GM19043 (cell line): ENCODE measurements at regions not wholly inside any gene's neighbourhood (a gene's known extent, or its start where the extent isn't known, plus 50 kb on each side); places are given as distances from the start of the nearest gene placed in this dataset.

ENCODE experiments used
- ATAC-seq: cut with Tn5 transposase; IDR thresholded peaks from one replicate; pipeline ENCODE4 v1.9.1; 2021; ENCODE audit warnings: low read depth; ENCODE audit not compliant: unreplicated experiment

- no peak for ATAC-seq
Measured at GRCh38 chr5:158145827-158146226, 286.9 kb upstream of the CLINT1 start.

DNA sequence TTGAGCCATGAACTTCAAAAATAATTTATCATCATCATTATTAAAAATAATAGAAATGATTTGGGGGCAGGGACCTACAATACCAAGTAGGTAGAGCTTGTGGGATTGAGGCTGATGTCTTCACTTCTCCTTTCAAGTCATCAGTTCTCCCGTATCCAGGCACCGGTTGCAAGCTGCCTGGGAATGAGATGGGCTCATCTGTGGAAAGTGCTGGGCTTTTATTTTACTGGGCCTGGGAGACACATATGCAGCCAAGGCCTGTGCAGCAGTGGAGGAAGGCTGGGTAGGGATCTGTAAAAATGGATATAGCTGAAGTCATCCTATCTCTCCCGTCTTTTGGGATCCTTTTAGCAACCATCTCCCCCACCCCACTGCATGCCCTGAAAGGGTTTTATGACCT, 284.1 kb upstream of the CLINT1 start:
- no peak for ATAC-seq

DNA sequence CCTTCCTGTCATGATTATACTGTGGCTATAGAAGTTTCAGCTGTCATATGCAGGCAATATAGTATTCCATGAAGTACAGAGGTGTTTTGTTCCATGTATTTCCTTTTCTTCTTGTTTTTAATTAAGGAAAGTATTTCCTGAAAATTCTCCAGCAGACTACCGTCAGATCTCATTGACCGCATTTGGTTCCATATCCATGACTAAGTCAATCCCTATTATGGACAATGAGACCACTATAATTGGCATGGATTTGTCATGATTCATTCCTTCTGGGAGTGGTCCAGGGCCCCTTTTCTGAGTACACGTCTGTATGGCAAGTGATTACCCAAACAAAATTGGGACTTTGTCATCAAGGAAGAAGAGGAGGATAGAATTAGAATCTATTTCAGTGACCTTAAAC, 283.2 kb upstream of the CLINT1 start:
- ATAC-seq = no peak

DNA sequence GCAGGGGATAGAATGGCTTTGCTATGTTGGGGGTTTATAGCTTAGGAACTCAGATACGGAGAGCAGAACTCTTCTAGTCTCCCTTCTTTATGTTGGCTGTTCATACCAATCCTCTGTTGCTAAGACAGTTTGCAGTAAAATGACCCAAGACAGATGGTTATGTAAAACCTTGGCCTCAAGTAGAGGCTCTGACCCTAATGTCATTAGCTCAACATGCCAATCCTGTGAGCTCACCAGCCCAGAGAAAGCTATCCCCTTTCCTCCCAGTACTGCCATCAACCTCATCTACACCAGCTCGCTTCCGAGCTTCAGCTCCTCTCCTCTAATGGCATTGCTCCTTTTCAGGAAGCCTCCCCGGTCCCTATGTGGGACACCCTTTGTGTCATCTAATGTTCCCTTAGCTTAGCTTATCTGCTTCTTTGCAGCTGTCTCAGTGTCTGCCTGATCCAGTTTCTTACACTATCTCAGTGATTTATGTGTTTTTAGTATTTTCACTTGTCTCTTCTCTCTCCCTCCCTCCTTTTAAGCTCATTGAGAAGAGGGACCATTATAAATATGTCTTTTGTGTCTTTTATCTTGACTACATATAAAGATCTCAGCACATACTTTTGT, 281.3 kb upstream of the CLINT1 start:
- no peak for ATAC-seq

- ATAC-seq = no peak
Measured at GRCh38 chr5:158139161-158139560, 280.2 kb upstream of the CLINT1 start.

DNA sequence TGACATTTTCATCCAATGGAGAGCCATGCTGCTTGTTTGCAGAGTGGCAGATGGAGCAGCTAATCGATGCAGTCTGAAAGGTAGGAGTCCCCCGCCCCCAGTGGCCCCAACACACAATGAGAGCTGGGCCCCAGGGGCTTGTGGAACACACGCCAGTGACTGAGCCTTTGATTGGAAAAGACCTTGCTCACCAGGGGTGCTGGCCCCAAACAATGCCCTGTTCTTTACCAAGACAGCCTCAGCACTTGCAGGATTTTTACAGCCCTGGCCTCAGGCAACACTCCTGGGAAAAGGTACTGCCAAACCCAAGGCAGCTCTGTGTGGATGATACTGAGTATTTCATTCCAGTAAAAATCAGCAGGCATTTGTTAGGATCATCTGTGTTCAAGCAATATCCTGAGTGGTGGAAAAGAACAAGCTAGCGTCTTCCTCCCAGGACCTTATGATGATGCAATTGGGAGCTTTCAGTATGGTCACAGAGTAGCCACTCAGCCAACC, 276.8 kb upstream of the CLINT1 start:
- no peak for ATAC-seq

DNA sequence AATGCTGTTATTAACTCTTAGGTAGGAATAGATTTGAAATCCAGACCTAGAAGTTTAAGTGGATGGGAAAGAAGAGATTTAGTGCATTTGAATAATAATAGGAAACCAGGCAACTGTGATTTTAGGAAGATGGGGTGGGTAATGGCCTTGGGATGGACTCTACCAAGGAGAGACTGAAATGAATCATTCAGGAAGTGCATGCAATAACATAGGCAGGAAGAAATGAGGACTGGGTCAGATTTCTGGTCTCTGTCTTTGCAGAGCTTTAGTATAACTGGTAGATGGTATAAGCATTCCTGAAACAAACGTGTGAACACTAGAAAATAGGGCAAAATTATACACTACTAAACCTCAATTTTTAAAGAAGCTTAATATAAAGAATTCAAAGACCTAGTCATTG, 274.4 kb upstream of the CLINT1 start:
- no peak for ATAC-seq

- ATAC-seq = no peak
Measured at GRCh38 chr5:158127536-158127935, 268.6 kb upstream of the CLINT1 start.

DNA sequence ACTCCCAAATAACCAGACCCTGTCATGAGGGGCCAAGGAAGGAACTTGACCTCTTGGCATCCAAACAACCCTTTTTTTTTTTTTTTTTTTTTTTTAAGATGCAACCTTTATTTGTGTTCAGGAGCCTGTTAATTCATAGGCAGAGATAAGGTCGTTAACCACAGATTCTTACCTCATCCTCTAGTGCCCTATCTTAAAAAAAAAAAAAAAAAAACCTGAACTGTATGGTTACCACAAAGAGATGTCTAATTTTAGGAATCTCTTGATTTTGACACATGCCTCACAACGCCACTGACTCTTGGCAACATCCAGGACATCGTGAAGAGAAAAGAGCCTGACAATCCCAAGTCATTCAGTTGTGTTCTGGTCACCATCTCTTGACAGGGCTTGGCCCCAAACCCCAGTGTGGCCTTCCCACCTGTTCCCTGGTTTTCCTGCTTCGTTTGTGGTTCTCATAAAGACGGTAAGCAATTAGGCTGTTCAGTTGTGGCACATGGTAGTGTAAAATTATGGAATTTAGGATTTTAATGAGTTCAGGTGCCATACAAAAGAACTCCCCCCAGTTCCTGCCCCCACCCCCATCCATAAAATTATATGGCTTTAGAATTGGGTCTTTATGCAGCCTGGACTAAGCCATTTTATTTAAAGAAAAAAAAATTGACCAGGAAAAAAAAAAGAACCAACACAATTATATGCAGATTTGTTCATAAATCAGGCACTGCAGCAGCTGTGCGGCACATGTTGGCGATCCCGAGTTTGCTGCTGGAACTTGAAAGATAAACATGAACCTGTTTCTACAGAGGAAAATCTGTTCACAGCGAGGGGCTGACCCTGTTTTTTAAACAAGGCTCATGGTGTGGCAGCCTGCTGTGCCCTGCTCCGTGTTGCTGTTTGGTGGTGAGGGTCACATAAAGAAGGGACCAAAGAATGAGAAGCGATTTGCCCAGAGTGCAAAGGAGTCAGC, 267.8 kb upstream of the CLINT1 start:
- ATAC-seq = no peak

- no peak for ATAC-seq
Measured at GRCh38 chr5:158124606-158125316, 265.8 kb upstream of the CLINT1 start.

GRCh38 chr5:158123595-158123994, 264.6 kb upstream of the CLINT1 start:
- ATAC-seq = no peak

- no peak for ATAC-seq
Measured at GRCh38 chr5:158121678-158122077, 262.7 kb upstream of the CLINT1 start.

DNA sequence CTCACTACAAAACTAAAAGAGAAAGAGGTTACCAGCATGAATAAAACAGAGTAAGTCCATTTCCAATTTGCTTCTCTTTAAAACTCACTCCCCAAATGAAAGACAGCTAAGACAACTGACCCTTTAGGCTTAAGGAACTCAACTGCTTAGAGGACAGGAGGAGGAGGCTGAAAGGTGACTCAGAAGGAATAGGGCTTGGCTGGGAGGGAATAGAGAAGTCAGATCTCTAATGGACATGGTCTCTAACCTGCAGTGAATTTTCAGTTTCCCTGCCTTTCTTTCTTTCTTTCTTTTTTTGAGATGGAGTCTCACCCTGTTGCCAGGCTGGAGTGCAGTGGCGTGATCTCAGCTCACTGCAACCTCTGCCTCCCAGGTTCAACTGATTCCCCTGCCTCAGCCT, 261.8 kb upstream of the CLINT1 start:
- no peak for ATAC-seq

GRCh38 chr5:158119961-158120723, 261.2 kb upstream of the CLINT1 start:
- ATAC-seq = no peak

DNA sequence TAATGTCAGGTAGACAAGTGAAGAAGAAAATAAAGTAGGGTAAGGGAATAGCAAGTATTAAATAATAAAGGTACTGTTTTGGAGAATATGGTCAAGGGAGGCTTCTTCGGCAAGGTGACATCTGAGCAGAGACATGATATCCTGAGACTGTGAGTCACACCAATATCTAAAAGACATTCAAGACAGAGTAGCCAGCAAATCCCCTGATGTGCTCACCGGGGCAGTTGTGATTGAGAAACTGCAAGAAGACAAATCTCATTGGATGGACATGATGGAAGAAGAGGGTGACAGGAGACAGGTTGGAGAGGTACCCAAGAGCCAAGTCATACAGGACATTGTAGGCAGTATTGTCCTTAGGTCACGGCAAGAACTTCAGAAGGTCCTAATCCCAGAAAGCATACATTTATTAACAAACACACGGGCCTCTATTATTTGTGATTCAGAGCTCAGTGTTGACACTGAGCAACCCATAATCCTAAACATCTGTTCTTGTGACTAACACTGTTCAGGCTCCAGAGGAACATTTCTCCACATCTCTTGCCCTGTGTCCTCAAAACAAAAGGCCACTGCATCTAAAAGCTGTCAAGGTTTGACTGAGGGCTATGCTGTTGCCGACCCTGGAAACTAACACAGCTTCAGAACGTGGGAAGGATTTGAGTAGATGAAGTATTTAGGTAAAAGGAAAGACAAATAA, 258.7 kb upstream of the CLINT1 start:
- no peak for ATAC-seq

DNA sequence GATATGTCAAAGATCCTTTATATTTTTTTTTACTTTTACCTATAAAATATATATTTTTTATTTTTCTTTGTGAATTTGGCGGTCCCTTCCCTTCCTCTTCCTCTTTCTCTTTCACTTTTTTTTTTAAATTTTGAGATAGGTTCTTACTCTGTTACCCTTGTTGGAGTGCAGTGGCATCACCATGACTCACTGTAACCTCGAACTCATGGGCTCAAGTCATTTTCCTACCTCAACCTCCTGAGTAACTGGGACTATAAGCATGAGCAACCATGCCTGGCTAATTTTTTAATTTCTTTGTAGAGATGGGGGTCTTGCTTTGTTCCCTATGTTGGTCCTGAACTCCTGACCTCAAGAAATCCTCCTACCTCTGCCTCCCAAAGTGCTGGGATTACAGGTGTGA, 258.0 kb upstream of the CLINT1 start:
- ATAC-seq = no peak

DNA sequence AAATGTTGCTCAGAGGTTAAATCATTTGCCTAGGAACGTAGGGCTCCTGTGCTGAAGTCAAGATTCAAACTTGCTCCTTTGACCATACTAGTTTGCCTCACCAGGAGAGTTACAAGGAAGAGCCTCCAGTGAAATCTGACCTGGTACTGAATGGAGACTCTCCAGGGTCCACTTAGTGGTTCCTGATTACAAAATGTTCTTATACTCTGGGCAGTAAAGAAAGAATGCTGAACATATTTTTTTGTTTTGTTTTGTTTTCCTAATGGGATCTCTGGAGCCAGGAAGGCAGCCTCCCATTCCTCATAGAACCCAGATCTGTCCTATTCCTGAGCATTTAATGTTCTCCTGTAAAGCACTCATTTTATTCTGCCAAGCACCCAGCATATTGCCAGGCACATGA, 256.5 kb upstream of the CLINT1 start:
- no peak for ATAC-seq

DNA sequence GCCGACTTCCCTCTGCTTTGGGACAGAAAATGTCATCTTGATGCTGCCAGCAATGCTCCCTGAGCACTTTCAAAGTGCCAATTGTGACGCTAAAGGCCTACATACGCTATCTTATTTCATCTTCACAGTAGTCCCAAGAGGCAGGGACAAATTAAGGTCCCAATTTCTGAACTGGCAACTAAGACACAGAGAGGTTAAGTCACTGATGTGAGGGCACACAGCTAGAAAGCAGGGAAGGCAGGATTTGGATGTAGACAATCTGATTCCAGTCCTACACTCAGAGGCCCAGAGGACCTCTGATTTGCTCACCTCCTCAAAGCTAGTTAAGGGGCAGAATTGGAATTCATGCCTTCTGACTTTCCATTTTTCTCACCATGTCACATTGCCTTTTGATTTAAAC, 249.2 kb upstream of the CLINT1 start:
- ATAC-seq = no peak

GRCh38 chr5:158100373-158100888, 241.5 kb upstream of the CLINT1 start:
- ATAC-seq = no peak
